Esophagus squamous epithelium (tissue), 4 donors: ENCODE measurements at regions not wholly inside any gene's neighbourhood (a gene's known extent, or its start where the extent isn't known, plus 50 kb on each side); places are given as distances from the start of the nearest gene placed in this dataset.

Experiments
- CTCF ChIP-seq, 6 experiments: fragments of 450-650 bp in 4 of 6; fragments of 200-600 bp in 2 of 6; sonication (generic) in 2 of 6; IDR thresholded peaks; one replicate each; pipeline ENCODE4 v1.5.1; 2016 to 2019; ENCODE audit warnings: antibody characterized with exemption in 6 of 6, mild to moderate bottlenecking in 4 of 6, moderate library complexity in 4 of 6
- POLR2A ChIP-seq, 4 donors: fragments of 450-650 bp; IDR thresholded peaks; one replicate each; pipeline ENCODE4 v1.6.1; 2017; ENCODE audit warnings: antibody characterized with exemption in 4 of 4, mild to moderate bottlenecking in 4 of 4, moderate library complexity in 3 of 4

GRCh38 chr5:73370095-73370494 is 78.5 kb downstream of the FOXD1 start:
- TF ChIP-seq CTCF (IDR thresholded peaks at IDR 0.05) (no peak), POLR2A (IDR thresholded peaks at IDR 0.05) (no peak)
